Loucy (cell line): ENCODE measurements at regions not wholly inside any gene's neighbourhood (a gene's known extent, or its start where the extent isn't known, plus 50 kb on each side); places are given as distances from the start of the nearest gene placed in this dataset.
A peak's percentile ranks its signal among the peaks of the same experiment; 100 is the strongest.

Source experiments
- H2AFZ ChIP-seq: fragments of 200-600 bp; sonication (generic); 2 replicates; pipeline ENCODE4 v1.6.0; 2016; ENCODE audit warnings: antibody characterized with exemption, mild to moderate bottlenecking, low read length, moderate library complexity
- H3F3A ChIP-seq: fragments of 200-600 bp; 2 replicates; pipeline ENCODE4 v1.6.0; 2016; ENCODE audit warnings: antibody characterized with exemption, low read depth, mild to moderate bottlenecking
- H3K27me3 ChIP-seq: fragments of 200-600 bp; sonication (generic); 2 replicates; pipeline ENCODE4 v1.6.1; 2014; ENCODE audit warnings: low read length, mild to moderate bottlenecking; ENCODE audit not compliant: insufficient read depth, poor library complexity, severe bottlenecking
- H3K36me3 ChIP-seq: fragments of 200-600 bp; sonication (generic); 2 replicates; pipeline ENCODE4 v1.6.1; 2016; ENCODE audit warnings: low read length; ENCODE audit not compliant: insufficient read depth
- H3K4me1 ChIP-seq: fragments of 200-600 bp; sonication (generic); 2 replicates; pipeline ENCODE4 v1.5.1; 2014; ENCODE audit warnings: low read length, mild to moderate bottlenecking; ENCODE audit not compliant: insufficient read depth, poor library complexity, severe bottlenecking
- H3K4me2 ChIP-seq: fragments of 200-600 bp; sonication (generic); 2 replicates; pipeline ENCODE4 v1.6.0; 2014; ENCODE audit warnings: antibody characterized with exemption, low read length, low read depth, mild to moderate bottlenecking; ENCODE audit not compliant: poor library complexity, severe bottlenecking
- H3K4me3 ChIP-seq: fragments of 200-600 bp; sonication (generic); 2 replicates; pipeline ENCODE4 v1.5.1; 2014; ENCODE audit warnings: low read length, mild to moderate bottlenecking, mixed read lengths; ENCODE audit not compliant: poor library complexity, severe bottlenecking
- H3K79me2 ChIP-seq: fragments of 200-600 bp; sonication (generic); 2 replicates; pipeline ENCODE4 v1.6.1; 2014; ENCODE audit warnings: low read length; ENCODE audit not compliant: insufficient read depth
- H3K9ac ChIP-seq: fragments of 200-600 bp; sonication (generic); 2 replicates; pipeline ENCODE4 v1.6.0; 2014; ENCODE audit warnings: mild to moderate bottlenecking, low read depth, low read length, moderate library complexity; ENCODE audit not compliant: poor library complexity, severe bottlenecking
- H3K9me2 ChIP-seq: fragments of 200-600 bp; sonication (generic); replicated peaks from 2 replicates; pipeline ENCODE4 v1.6.1; 2016; ENCODE audit warnings: low read depth, low read length, mixed read lengths
- H3K9me3 ChIP-seq: fragments of 200-600 bp; sonication (generic); 2 replicates; pipeline ENCODE4 v1.6.1; 2014; ENCODE audit warnings: mild to moderate bottlenecking, antibody characterized with exemption, low read length, low read depth; ENCODE audit not compliant: insufficient read depth
- H4K20me1 ChIP-seq: fragments of 200-600 bp; sonication (generic); 2 replicates; pipeline ENCODE4 v1.6.0; 2014; ENCODE audit warnings: antibody characterized with exemption, low read length, mild to moderate bottlenecking; ENCODE audit not compliant: insufficient read depth, poor library complexity, severe bottlenecking
- EZH2phosphoT487 ChIP-seq: fragments of 200-600 bp; IDR thresholded peaks from 2 replicates; pipeline ENCODE4 v1.6.1; 2018; ENCODE audit warnings: antibody characterized with exemption, mild to moderate bottlenecking, moderate library complexity, borderline replicate concordance
- TF ChIP-seq, protein P1 (sequence below): fragments of 200-600 bp; sonication (generic); conservative IDR thresholded peaks from 2 replicates; pipeline ENCODE4 v1.5.1; 2014; ENCODE audit warnings: mild to moderate bottlenecking, antibody characterized with exemption, low read length

DNA sequence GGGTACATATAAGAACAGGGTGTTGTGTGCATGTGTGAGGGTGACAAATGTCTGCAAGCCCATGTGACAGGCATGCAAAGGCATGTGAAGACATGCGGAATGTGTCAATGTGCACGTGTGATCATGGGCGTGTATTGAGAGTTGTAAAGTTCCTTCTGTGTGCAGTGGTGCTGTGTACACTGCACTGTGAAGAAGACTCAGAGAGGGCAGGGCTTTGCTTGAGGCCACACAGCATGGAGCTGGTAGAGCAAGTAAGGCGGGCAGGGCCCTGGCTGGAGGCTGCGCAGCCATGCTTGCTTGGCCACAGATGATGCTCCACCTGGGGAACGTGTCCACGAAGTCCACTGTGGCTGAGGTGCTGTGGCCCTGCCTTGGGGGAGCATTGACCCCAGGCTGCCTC is 66.8 kb downstream of the PTPRS start:
- no peak for TF ChIP-seq EZH2phosphoT487
- TF ChIP-seq, protein P1, sequence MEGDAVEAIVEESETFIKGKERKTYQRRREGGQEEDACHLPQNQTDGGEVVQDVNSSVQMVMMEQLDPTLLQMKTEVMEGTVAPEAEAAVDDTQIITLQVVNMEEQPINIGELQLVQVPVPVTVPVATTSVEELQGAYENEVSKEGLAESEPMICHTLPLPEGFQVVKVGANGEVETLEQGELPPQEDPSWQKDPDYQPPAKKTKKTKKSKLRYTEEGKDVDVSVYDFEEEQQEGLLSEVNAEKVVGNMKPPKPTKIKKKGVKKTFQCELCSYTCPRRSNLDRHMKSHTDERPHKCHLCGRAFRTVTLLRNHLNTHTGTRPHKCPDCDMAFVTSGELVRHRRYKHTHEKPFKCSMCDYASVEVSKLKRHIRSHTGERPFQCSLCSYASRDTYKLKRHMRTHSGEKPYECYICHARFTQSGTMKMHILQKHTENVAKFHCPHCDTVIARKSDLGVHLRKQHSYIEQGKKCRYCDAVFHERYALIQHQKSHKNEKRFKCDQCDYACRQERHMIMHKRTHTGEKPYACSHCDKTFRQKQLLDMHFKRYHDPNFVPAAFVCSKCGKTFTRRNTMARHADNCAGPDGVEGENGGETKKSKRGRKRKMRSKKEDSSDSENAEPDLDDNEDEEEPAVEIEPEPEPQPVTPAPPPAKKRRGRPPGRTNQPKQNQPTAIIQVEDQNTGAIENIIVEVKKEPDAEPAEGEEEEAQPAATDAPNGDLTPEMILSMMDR: no peak
- Histone ChIP-seq H3K4me1 (no peaks in the 10 kb centered on the region), H3K9me3 (no peaks in the 10 kb centered on the region), H2AFZ (no peak overlapping the region), H3K27me3 (no peaks in the 10 kb centered on the region), H3K4me3 (no peak overlapping the region), H4K20me1 (no peaks in the 10 kb centered on the region), H3K9ac (no peak overlapping the region), H3K36me3 (no peaks in the 10 kb centered on the region), H3F3A (no peaks in the 10 kb centered on the region), H3K4me2 (no peak overlapping the region), H3K9me2 (no peaks in the 10 kb centered on the region), H3K79me2 (no peaks in the 10 kb centered on the region)

DNA sequence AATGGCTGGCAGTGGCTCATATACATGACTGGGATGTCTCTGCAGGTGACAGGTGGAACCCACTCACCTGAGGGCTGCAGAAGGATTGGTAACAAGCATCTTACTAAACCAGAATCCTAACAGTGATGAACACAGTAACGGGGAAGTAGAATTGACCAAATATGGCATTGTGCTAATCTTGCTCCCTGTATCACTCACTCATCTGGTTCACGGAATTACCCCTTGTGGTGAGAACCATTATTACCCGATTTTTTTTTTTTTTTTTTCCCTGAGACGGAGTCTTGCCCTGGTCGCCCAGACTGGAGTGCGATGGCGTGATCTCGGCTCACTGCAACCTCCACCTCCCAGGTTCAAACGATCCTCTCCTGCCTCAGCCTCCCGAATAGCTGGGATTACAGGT is 69.5 kb downstream of the PTPRS start:
- TF ChIP-seq EZH2phosphoT487: no peak
- TF ChIP-seq, protein P1: peak; percentile 40; the same call in 1 of the 2 replicates
- H3K79me2 ChIP-seq: no peaks in the 10 kb centered on the region
- no peak overlapping the region for H2AFZ ChIP-seq
- H4K20me1 ChIP-seq: no peaks in the 10 kb centered on the region
- no peak overlapping the region for H3K4me3 ChIP-seq
- no peaks in the 10 kb centered on the region for H3K9me3 ChIP-seq
- no peak overlapping the region for H3K9ac ChIP-seq
- no peaks in the 10 kb centered on the region for H3F3A ChIP-seq
- H3K27me3 ChIP-seq: no peaks in the 10 kb centered on the region
- H3K36me3 ChIP-seq: no peaks in the 10 kb centered on the region
- no peak overlapping the region for H3K4me2 ChIP-seq
- H3K4me1 ChIP-seq: no peaks in the 10 kb centered on the region
- no peaks in the 10 kb centered on the region for H3K9me2 ChIP-seq

DNA sequence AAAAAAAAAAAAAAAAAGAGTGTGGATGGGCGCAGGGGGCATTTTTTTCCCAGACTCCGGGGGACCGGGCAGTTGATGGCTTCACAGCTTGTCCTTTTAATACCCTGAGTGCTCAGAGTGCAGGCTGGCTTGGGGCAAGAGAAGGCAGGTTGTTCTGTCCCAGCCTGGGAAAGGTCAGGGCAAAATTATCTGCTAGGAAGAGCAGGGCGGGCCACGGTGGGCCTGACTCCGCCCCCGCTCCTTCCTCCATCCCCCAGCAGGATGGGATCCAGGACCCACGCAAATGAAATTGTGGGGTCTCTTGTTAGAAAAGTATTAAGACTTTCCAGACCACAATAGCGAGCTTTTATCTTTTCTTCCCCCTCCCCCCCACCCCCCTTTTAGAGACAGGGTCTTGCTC is 70.7 kb downstream of the PTPRS start:
- H3K79me2 ChIP-seq: no peaks in the 10 kb centered on the region
- H3K4me2 ChIP-seq: no peak overlapping the region
- H3K9me2 ChIP-seq: no peaks in the 10 kb centered on the region
- no peaks in the 10 kb centered on the region for H3K4me1 ChIP-seq
- H2AFZ ChIP-seq: no peak overlapping the region
- H3K9ac ChIP-seq: no peak overlapping the region
- no peak overlapping the region for H3K4me3 ChIP-seq
- H3K9me3 ChIP-seq: no peaks in the 10 kb centered on the region
- TF ChIP-seq, protein P1: no peak
- no peak for TF ChIP-seq EZH2phosphoT487
- H4K20me1 ChIP-seq: no peaks in the 10 kb centered on the region
- no peaks in the 10 kb centered on the region for H3K36me3 ChIP-seq
- H3K27me3 ChIP-seq: no peaks in the 10 kb centered on the region
- H3F3A ChIP-seq: no peaks in the 10 kb centered on the region
